Panc1 (cell line): ENCODE measurements at regions not wholly inside any gene's neighbourhood (a gene's known extent, or its start where the extent isn't known, plus 50 kb on each side); places are given as distances from the start of the nearest gene placed in this dataset.

Experiments used
- CTCF ChIP-seq: fragments of 450-650 bp; IDR thresholded peaks from 2 replicates; pipeline ENCODE4 v1.5.1; 2017; ENCODE audit warnings: mild to moderate bottlenecking
- REST ChIP-seq, 2 experiments: IDR thresholded peaks; 2 replicates each; pipeline ENCODE4 v1.6.1; 2011 to 2012; ENCODE audit warnings: low read depth in 2 of 2, control low read depth in 1 of 2, low read length in 1 of 2, mild to moderate bottlenecking in 1 of 2, moderate library complexity in 1 of 2; ENCODE audit not compliant: insufficient read depth in 1 of 2
- SIN3A ChIP-seq: IDR thresholded peaks from 2 replicates; pipeline ENCODE4 v1.6.1; 2012; ENCODE audit warnings: low read depth, mild to moderate bottlenecking, low read length, moderate library complexity, borderline replicate concordance; ENCODE audit not compliant: insufficient read depth

GRCh38 chr11:30150425-30150824, 80.4 kb upstream of the FSHB start:
- TF ChIP-seq CTCF (no peak), REST (IDR thresholded peaks at IDR 0.05; ENCODE audit: insufficient read depth in 1 of 2, low read depth in 2 of 2, low read length in 1 of 2) (no peak), SIN3A (no peak)
